ENCODE measurements at regions not wholly inside any gene's neighbourhood (a gene's known extent, or its start where the extent isn't known, plus 50 kb on each side); places are given as distances from the start of the nearest gene placed in this dataset.
"Not testable (repeated sequence)": the region's sequence is repeated elsewhere in the genome, so short reads cannot be mapped to it uniquely, and the experiment has no call there.

DNA sequence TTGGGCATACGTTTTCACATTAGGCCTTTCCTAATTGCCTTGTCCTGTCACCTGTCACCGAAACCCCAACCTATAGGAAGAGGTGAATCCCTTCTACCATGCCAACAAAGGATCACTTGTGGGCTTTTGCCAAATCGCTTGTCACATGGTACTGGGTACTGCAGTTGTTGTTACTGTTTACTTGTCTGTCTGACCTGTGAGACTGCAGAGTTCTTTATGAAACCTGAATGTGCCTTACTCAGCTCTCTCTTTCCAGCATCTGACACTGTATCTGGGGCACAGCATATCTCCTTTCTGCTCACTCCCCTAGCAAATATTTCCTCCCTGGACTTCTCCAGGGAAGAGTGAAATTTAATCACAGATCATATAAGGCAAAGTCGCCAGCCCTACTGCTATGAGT is 1272.4 kb downstream of the CDH8 start:
- no peak for DNase-seq

GRCh38 chr16:60755907-60756306 is 1280.3 kb downstream of the CDH8 start:
- DNase-seq = no peak

GRCh38 chr16:60748366-60748765 is 1287.9 kb downstream of the CDH8 start:
- DNase-seq = no peak

- no peak for DNase-seq
Observed at GRCh38 chr16:60744198-60744597, 1292.0 kb downstream of the CDH8 start.

- no peak for DNase-seq
Observed at GRCh38 chr16:60741810-60742209, 1294.4 kb downstream of the CDH8 start.

DNA sequence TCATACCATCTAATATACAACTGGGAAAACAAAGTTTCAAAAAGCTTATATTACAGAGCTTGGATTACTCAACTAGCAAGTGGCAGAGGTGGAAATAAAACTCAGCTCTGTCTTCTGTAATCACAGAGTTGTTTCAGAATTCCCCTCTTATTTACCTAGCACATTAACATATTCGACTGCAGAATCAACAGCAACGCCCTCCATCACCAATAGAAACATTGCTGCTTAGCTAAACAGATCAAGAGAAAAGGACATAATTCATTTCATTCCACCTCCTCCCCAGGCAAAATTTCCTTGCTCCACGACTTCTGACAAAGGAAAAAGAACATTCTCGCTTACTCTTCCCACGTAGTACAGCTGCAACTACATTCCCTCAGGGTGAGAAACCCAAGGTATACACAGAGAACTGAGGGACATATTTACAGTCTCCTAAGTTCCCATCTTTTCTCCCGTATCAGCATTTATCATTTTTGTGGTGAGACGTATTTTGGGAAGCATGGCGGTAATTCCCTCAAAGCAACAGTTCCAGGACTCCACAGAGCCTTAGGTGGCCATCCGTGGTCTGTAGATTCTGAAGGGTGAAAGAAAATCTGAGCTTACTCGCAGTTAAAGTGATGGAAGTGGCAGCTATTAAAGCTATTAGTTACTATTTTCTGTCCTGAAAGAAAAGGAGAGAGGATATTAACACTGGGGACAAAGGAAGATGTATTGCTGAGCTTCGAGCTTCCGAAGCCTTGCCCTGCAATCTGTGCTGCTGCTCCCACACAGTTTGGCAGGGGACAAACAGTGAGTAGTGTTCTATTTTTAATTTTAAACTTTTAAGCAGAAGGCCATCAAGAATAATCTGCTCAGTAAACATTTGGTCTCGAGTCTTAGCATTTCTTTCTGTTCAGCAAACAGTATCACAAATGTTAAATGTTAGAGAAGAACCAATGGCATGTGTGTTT is 1296.2 kb downstream of the CDH8 start:
- no peak for DNase-seq

DNA sequence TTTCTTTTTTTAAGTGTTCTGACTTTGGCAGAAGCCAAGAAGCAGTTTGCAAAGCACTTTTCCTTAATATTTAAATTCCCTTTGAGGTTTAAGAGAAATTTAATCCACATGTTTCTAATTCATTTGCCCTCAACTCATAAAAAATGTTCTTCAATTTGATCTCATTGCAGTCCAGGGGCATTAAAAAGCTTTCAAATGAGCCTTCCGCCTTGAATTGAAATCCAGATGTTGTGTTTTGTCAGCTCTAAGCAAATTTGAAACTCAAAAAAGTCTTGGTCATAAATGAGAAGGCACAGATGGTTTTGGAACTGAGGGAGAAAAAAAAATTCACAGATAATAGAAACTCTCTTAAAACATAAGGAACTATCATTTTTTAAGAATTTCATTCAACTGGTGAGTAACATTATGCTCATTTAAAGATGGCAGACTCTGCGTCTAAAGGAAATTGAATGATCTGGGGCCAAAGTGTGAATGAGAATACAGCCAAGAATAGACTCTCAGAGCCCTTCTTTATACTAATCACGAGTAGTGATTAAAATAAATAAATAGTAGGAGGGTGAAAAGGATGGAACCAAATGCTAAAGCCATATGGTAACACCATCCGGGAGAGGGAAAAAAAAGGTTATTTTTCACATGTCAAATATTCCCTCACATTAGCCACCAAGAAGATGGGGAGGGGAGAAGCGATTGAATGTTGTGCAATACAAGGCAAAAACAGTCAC is 1304.7 kb downstream of the CDH8 start:
- no peak for DNase-seq

DNA sequence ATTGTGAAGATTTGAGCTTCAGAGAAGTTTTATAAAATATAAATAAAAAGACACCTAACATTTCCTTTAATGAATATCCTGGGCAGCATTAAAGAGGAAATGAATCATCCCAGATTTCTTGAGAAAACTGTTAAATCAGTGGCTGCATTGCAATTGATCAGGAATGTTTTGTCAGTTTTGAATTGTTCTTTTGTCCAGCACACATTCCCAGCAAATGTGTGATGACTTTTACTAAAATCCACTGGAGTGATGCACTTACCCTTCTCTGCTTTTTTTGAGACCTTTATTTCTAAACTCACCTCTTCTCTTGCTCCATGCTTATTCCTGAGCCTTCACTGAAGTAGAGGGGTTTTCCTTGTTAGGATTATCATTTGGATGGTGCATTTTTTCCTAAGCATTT is 1307.2 kb downstream of the CDH8 start:
- DNase-seq = no peak

- DNase-seq = no peak
Observed at GRCh38 chr16:60727851-60728250, 1308.4 kb downstream of the CDH8 start.

DNA sequence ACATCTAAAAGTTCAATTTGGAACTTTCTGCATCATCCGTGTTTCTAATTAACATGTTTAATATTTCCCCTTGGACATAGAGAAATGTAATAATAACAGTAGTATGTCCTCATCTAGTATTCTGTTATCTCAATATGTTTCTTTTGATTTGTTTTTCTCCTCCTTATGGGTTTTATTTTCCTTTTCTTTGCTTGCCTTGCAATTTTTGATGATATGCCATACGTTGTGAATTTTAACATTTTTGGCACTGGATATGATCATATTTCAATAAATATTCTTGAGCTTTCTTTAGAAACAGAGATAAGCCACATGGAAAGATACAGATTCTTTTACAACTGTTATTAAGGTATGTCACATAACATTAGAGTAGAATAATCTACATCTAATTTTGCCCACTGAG is 1316.2 kb downstream of the CDH8 start:
- DNase-seq = no peak

- no peak for DNase-seq
Observed at GRCh38 chr16:60717808-60718207, 1318.4 kb downstream of the CDH8 start.

- no peak for DNase-seq
Observed at GRCh38 chr16:60712144-60712543, 1324.1 kb downstream of the CDH8 start.

- no peak for DNase-seq
Observed at GRCh38 chr16:60704726-60705125, 1331.5 kb downstream of the CDH8 start.

GRCh38 chr16:60703096-60703495 is 1333.1 kb downstream of the CDH8 start:
- DNase-seq = no peak

- DNase-seq = no peak
Observed at GRCh38 chr16:60686824-60687223, 1349.4 kb downstream of the CDH8 start.

GRCh38 chr16:60684002-60684401 is 1352.2 kb downstream of the CDH8 start:
- no peak for DNase-seq

- no peak for DNase-seq
Observed at GRCh38 chr16:60682219-60682618, 1354.0 kb downstream of the CDH8 start.

- DNase-seq = no peak
Observed at GRCh38 chr16:60681043-60681442, 1355.2 kb downstream of the CDH8 start.

GRCh38 chr16:60675022-60675421 is 1361.2 kb downstream of the CDH8 start:
- no peak for DNase-seq

- no peak for DNase-seq
Observed at GRCh38 chr16:60674241-60674640, 1362.0 kb downstream of the CDH8 start.

GRCh38 chr16:60655514-60656153 is 1380.6 kb downstream of the CDH8 start:
- no peak for DNase-seq

- DNase-seq = no peak
Observed at GRCh38 chr16:60651346-60651745, 1384.9 kb downstream of the CDH8 start.

DNA sequence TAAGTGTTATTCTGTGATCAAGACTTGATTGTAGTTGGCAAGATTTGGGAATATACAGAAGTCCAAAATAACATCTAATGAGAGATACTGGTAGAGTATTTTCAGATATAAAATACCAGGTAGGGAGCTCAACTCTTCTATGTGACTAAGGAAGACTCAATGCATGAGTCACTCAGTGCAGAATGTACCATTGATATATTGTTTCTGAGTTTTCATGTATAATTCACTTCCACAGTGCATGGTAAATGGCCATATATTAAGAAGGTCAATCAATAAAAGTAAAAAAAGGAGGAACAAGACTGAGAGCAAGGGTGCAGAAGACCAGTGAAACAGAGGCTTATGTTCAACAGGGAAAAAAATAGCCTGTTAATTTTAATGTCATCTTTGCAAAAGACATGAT is 1387.9 kb downstream of the CDH8 start:
- no peak for DNase-seq

GRCh38 chr16:60647388-60647787 is 1388.8 kb downstream of the CDH8 start:
- DNase-seq = not testable (repeated sequence)

Measured in NCI-H1092 treated with DMSO at 0.1 percent for 48 hours (cell line).